Colonic mucosa (tissue), 4 donors: ENCODE measurements at regions not wholly inside any gene's neighbourhood (a gene's known extent, or its start where the extent isn't known, plus 50 kb on each side); places are given as distances from the start of the nearest gene placed in this dataset.
A peak's percentile ranks its signal among the peaks of the same experiment; 100 is the strongest.
"Not testable (repeated sequence)": the region's sequence is repeated elsewhere in the genome, so short reads cannot be mapped to it uniquely, and the experiment has no call there.

ENCODE experiments used
- DNase-seq: peaks from one replicate; pipeline ENCODE4 v3.0.0-alpha.2; 2020
- H3K27ac ChIP-seq: fragments of 200-600 bp; one replicate; pipeline ENCODE4 v1.8.0; 2021
- H3K27me3 ChIP-seq: fragments of 200-600 bp; one replicate; pipeline ENCODE4 v1.8.0; 2021
- H3K36me3 ChIP-seq: fragments of 200-600 bp; one replicate; pipeline ENCODE4 v1.8.0; 2021
- H3K4me1 ChIP-seq: fragments of 200-600 bp; one replicate; pipeline ENCODE4 v1.8.0; 2021; ENCODE audit warnings: mild to moderate bottlenecking
- H3K4me3 ChIP-seq: fragments of 200-600 bp; one replicate; pipeline ENCODE4 v1.8.0; 2021
- H3K9ac ChIP-seq, 2 donors: one replicate each; pipeline ENCODE4 v1.7.0; 2013; ENCODE audit warnings: control low read depth in 2 of 2, low read depth in 2 of 2, low read length in 2 of 2
- H3K9me3 ChIP-seq: fragments of 200-600 bp; one replicate; pipeline ENCODE4 v1.8.0; 2021
- CTCF ChIP-seq: fragments of 200-600 bp; IDR thresholded peaks from one replicate; pipeline ENCODE4 v1.8.0; 2022; ENCODE audit warnings: antibody characterized with exemption, mild to moderate bottlenecking
- intact Hi-C: fragments of 100-400 bp; cut with DNase I; formaldehyde crosslinking; loops from one replicate; pipeline ENCODE4 v1.14.1; 2022
- donor health status: healthy.
- donor health status: DM: no; HTN: no; CAD: no.
- donor health status: DM: no; HTN: no; CAD: no.

- H3K4me1 ChIP-seq, H3K4me3 ChIP-seq, DNase-seq, H3K27ac ChIP-seq, intact Hi-C loops, H3K36me3 ChIP-seq, H3K9ac ChIP-seq, H3K27me3 ChIP-seq, H3K9me3 ChIP-seq: not testable (repeated sequence)
These were observed 117.8 kb downstream of the CRLF3 start for GRCh38 chr17:30706461-30707335.

GRCh38 chr17:30706004-30706403 is 118.5 kb downstream of the CRLF3 start:
- H3K9me3 ChIP-seq, H3K9ac ChIP-seq, DNase-seq, H3K27me3 ChIP-seq, H3K36me3 ChIP-seq, intact Hi-C loops, H3K4me3 ChIP-seq, H3K4me1 ChIP-seq, H3K27ac ChIP-seq: not testable (repeated sequence)

- no peak for TF ChIP-seq CTCF
- Histone ChIP-seq H3K9ac (no peak overlapping the region), H3K4me1 (no peaks in the 10 kb centered on the region), H3K9me3 (no peaks in the 10 kb centered on the region), H3K27me3 (no peaks in the 10 kb centered on the region), H3K27ac (no peak overlapping the region), H3K36me3 (no peaks in the 10 kb centered on the region), H3K4me3 (no peak overlapping the region)
- intact Hi-C loops: no loop called here
- DNase-seq: no peak
These were observed 122.9 kb downstream of the CRLF3 start for GRCh38 chr17:30701498-30701989.

GRCh38 chr17:30700833-30701232 is 123.7 kb downstream of the CRLF3 start:
- H3K36me3 ChIP-seq, intact Hi-C loops, H3K4me3 ChIP-seq, H3K9ac ChIP-seq, H3K9me3 ChIP-seq, H3K4me1 ChIP-seq, DNase-seq, H3K27me3 ChIP-seq, H3K27ac ChIP-seq: not testable (repeated sequence)

- DNase-seq: peak; percentile 83
- H3K9me3 ChIP-seq, intact Hi-C loops, H3K27me3 ChIP-seq, H3K27ac ChIP-seq, H3K36me3 ChIP-seq, H3K4me1 ChIP-seq, H3K9ac ChIP-seq: not testable (repeated sequence)
- peak; percentile 89 for TF ChIP-seq CTCF
- peak overlapping the region; percentile 27 for H3K4me3 ChIP-seq
These were observed 126.7 kb downstream of the CRLF3 start for GRCh38 chr17:30697619-30698460.

GRCh38 chr17:30696234-30696633 is 128.3 kb downstream of the CRLF3 start:
- TF ChIP-seq CTCF: no peak

GRCh38 chr17:30695265-30695811 is 129.2 kb downstream of the CRLF3 start:
- H3K36me3 ChIP-seq, H3K4me3 ChIP-seq, H3K9ac ChIP-seq, H3K27me3 ChIP-seq, intact Hi-C loops, H3K9me3 ChIP-seq, H3K4me1 ChIP-seq, DNase-seq, H3K27ac ChIP-seq: not testable (repeated sequence)

More at GRCh38 chr17:30696234-30696633, 128.3 kb downstream of the CRLF3 start:
- DNase-seq: no peak
- intact Hi-C loops: no loop called here
- no peak overlapping the region for H3K27ac ChIP-seq
- H3K9ac ChIP-seq: no peak overlapping the region
- no peaks in the 10 kb centered on the region for H3K4me1 ChIP-seq
- H3K27me3 ChIP-seq: no peaks in the 10 kb centered on the region
- H3K9me3 ChIP-seq: no peaks in the 10 kb centered on the region
- no peaks in the 10 kb centered on the region for H3K36me3 ChIP-seq
- H3K4me3 ChIP-seq: no peak overlapping the region
